Stimulated activated naive CD8-positive, alpha-beta T cell treated with anti-CD3 and anti-CD28 coated beads, Interleukin-15, amount 100 ng/mL, for 72 hours (primary cell): ENCODE measurements at regions not wholly inside any gene's neighbourhood (a gene's known extent, or its start where the extent isn't known, plus 50 kb on each side); places are given as distances from the start of the nearest gene placed in this dataset.

ENCODE experiments used
- ATAC-seq: fragments of 150-1000 bp; cut with Tn5 transposase; 2 replicates; pipeline ENCODE4 v1.10.0; 2021; ENCODE audit warnings: mild to moderate bottlenecking, moderate library complexity
- DNase-seq, 2 donors: peaks; one replicate each; pipeline ENCODE4 v3.0.0; 2021 to 2022
- H3K27ac Mint-ChIP-seq, 2 donors: one replicate each; pipeline ENCODE4 v1.8.0; 2022; ENCODE audit warnings: mild to moderate bottlenecking in 2 of 2, mixed read lengths in 2 of 2, moderate library complexity in 2 of 2
- H3K27me3 Mint-ChIP-seq: one replicate; pipeline ENCODE4 v1.8.0; 2022; ENCODE audit warnings: mixed read lengths
- H3K4me1 Mint-ChIP-seq: one replicate; pipeline ENCODE4 v1.8.0; 2022; ENCODE audit warnings: mild to moderate bottlenecking, mixed read lengths
- H3K4me3 Mint-ChIP-seq, 2 donors: one replicate each; pipeline ENCODE4 v1.8.0; 2022; ENCODE audit warnings: mild to moderate bottlenecking in 2 of 2, mixed read lengths in 2 of 2, moderate library complexity in 1 of 2
- H3K9me3 Mint-ChIP-seq, 2 donors: one replicate each; pipeline ENCODE4 v1.8.0; 2022; ENCODE audit warnings: mixed read lengths in 2 of 2

DNA sequence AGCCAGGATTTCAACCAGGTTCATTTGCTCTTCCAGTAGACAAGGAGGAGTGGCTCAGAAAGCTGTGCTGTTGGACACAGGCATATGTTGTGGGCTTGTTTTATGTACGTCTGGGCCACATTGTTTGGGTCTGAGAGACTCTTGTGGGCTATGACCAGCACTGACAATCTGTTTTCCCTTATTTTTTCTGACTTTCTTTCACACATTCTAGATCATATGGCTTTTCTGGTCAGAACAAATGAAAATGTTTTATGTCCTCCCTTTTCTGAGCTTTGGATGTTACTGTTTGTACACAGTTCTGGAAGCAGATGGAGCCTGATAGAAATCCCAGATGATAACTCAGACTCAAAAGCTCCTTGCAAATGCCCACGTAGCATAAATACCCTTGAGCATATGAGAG is 85.8 kb upstream of the RGMA start:
- DNase-seq (no peak), ATAC-seq (no peak)
- no peak overlapping the region for H3K4me3 Mint-ChIP-seq
- peaks cover 0 to 9% of the 10 kb centered on the region in 2 donors for H3K9me3 Mint-ChIP-seq
- no peaks in the 10 kb centered on the region for H3K4me1 Mint-ChIP-seq
- H3K27me3 Mint-ChIP-seq: peaks cover 26% of the 10 kb centered on the region
- H3K27ac Mint-ChIP-seq: no peak overlapping the region

DNA sequence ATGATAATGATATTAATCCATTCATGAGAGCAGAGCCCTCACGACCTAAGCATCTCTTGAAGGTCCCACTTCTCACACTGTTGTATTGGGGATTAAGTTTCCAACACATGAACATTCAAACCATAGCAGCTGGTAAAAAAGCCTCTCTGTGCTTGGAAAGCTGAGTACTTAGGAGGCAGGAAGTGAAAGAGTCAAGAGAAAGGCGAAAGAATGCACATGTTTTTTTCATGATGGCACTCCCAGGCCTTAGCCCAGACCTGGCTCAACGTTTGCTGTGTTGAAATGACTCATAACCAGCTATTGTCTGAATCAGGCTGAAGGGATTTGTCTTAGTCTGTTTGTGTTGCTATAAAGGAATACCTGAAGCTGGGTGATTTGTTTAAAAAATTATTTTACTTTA is 84.4 kb upstream of the RGMA start:
- Mint-ChIP-seq H3K4me1 (no peaks in the 10 kb centered on the region), H3K27me3 (peaks cover 32% of the 10 kb centered on the region), H3K9me3 (peaks cover 0 to 9% of the 10 kb centered on the region in 2 donors), H3K4me3 (no peak overlapping the region), H3K27ac (no peak overlapping the region)
- DNase-seq (no peak), ATAC-seq (no peak)

DNA sequence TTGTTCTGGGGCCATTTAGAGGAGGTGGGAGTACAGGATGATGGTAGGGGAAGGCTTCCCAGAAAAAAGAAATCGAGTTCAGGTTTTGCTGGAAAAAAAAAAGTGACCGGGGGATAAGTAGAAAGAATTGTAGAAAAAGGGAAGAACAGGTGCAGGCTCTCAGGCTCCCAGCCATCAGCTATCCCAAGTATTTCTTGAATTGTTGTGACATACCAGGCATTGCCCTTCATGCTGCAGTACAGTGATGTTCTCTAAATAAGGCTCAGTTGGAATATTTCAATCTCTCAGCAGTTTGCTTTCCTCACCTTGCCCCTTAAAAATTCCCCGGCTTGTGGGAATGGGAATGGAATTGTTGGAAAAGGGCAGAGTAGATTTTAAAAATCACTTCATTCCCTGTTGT is 82.5 kb upstream of the RGMA start:
- H3K9me3 Mint-ChIP-seq: peaks cover 0 to 9% of the 10 kb centered on the region in 2 donors
- H3K27ac Mint-ChIP-seq: no peak overlapping the region
- no peaks in the 10 kb centered on the region for H3K4me1 Mint-ChIP-seq
- ATAC-seq (no peak), DNase-seq (no peak)
- no peak overlapping the region for H3K4me3 Mint-ChIP-seq
- H3K27me3 Mint-ChIP-seq: peaks cover 47% of the 10 kb centered on the region

DNA sequence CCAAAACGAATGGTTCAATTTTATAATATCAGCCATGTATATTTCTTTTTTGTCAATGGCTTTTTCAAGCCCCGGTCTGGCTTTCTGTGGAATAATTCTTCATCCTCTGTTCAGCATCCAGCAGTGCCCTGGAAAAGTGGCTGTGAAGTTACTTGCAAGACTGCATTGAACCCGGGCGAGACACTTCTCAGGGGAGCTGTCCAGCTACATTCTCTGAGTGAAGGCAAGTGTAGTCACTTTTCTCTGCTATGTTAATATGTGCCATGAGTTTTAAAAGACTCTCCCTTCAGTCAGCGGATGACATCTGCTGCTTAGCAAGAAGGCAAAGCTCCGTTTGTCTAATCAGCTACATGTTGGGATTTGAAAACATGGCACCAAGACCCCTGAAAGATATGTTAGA is 81.3 kb upstream of the RGMA start:
- H3K4me3 Mint-ChIP-seq: no peak overlapping the region
- H3K4me1 Mint-ChIP-seq: no peaks in the 10 kb centered on the region
- DNase-seq (no peak), ATAC-seq (no peak)
- peaks cover 48% of the 10 kb centered on the region for H3K27me3 Mint-ChIP-seq
- no peak overlapping the region for H3K27ac Mint-ChIP-seq
- H3K9me3 Mint-ChIP-seq: peaks cover 0 to 9% of the 10 kb centered on the region in 2 donors

DNA sequence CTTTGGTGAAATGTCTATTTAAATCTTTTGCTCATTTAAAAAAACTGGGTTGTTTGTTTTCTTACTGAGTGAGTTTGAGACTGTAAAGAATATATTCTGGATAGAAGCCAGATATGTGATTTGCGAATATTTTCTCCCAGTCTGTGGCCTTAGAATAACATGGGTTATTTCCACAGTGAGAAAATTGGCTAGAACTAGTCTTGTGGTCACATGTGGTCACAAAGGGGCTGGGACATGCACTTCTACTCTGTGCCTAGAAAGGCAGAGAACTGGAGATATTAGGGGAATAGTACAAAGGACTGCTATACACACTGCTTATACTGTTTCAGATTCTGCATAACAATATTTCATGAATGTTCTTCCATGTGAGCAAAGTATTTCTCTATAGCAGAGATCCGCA is 79.9 kb upstream of the RGMA start:
- ATAC-seq (no peak), DNase-seq (no peak)
- no peak overlapping the region for H3K27ac Mint-ChIP-seq
- peaks cover 0 to 3% of the 10 kb centered on the region in 2 donors for H3K9me3 Mint-ChIP-seq
- H3K27me3 Mint-ChIP-seq: peaks cover 42% of the 10 kb centered on the region
- no peak overlapping the region for H3K4me3 Mint-ChIP-seq
- peaks cover 7% of the 10 kb centered on the region for H3K4me1 Mint-ChIP-seq

DNA sequence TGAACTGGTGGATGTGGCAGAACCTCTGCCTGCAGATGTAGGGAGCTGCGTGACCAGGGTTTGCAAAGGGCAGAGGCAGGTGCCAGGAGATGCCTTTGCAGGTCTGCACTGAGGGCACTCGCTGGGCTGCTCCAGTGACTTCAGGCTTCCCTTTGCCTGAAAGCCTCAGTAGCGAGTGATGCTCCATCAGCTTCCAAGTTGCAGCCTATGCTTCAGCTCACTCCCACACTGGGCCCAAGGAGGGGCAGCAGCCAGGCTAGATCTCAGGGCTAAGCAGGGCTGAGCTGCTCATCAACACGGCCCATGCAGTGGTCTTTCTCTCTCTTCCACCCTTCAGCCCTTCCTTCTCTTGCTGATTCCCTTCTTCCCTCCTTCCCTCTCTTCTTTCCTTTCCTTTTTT is 78.3 kb upstream of the RGMA start:
- Mint-ChIP-seq H3K4me3 (no peak overlapping the region), H3K4me1 (peaks cover 7% of the 10 kb centered on the region), H3K9me3 (no peaks in the 10 kb centered on the region), H3K27ac (no peak overlapping the region), H3K27me3 (peaks cover 42% of the 10 kb centered on the region)
- DNase-seq (no peak), ATAC-seq (no peak)

DNA sequence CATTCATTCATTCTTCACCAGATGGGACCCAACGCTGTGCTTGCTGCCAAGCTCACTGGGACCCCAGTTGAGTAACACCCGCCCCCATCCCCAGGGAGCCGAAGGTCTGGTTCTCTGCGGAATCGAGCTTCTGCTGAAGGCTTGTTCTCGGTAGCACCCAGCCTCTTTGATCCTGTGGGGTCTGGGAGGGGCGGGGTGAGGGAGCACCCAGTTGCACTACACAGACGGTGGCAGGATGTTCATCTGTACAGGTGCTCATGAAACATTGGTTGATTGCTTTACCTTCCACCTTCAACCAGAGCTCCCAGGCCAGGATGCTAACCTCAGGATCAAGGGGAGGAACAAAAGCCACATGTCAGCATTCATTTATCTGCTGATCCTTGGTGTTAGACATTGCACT is 77.7 kb upstream of the RGMA start:
- H3K4me3 Mint-ChIP-seq: no peak overlapping the region
- peaks cover 7% of the 10 kb centered on the region for H3K4me1 Mint-ChIP-seq
- DNase-seq (no peak), ATAC-seq (no peak)
- H3K27ac Mint-ChIP-seq: no peak overlapping the region
- H3K9me3 Mint-ChIP-seq: no peaks in the 10 kb centered on the region
- peaks cover 42% of the 10 kb centered on the region for H3K27me3 Mint-ChIP-seq

DNA sequence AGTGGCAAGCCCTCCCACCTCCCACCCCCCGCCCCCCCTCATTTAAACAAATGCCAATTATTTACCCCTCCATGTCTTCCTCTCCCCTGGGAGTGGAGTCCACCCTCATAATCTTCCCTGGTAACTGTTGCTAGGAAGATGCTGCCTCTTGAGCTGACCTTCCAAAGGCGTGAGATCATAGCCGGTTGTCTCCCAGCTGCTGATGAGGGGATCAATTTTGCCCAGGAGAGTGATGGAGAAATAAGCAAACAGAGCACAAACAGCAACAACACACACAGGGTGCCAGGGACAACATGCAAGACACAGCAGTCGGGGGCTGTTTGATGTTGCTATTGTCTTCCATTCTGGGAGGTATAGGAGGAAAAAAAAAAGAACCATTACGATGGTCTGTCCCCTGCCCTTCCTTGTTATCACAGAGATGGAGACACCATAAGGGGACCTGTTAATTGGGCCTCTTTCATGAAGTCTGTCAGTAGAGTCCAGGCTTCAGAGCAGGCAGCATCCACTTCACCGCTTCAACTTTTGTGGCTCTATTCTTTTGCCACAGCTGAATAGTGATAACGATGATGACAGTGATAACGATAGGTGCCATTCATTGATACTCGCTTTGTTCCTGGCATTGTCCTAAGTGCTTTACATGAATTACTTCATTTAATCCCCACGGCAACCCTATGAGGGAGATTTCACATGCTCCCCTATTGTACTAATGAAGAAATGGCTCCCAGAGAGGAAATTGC is 76.9 kb upstream of the RGMA start:
- H3K9me3 Mint-ChIP-seq: no peaks in the 10 kb centered on the region
- no peak overlapping the region for H3K27ac Mint-ChIP-seq
- ATAC-seq (no peak), DNase-seq (no peak)
- no peak overlapping the region for H3K4me3 Mint-ChIP-seq
- peaks cover 7% of the 10 kb centered on the region for H3K4me1 Mint-ChIP-seq
- peaks cover 34% of the 10 kb centered on the region for H3K27me3 Mint-ChIP-seq

DNA sequence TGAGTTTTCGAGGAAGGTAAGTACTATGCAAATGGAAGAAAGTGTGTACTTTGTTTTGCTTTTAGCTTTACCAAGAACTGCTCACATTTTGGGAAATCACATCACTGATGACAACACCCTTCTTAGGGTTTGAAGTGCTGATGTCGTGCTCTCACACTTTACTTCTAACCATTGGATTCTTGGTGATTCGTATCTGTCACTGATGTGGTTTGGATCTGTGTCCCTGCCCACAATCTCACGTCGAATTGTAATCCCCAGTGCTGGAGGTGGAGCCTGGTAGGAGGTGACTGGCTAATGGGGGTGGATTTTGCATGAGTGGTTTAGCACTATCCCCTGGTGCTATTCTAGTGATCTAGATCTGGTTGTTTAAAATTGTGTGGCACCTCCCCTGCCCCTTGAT is 75.4 kb upstream of the RGMA start:
- Mint-ChIP-seq H3K27me3 (peaks cover 27% of the 10 kb centered on the region), H3K4me1 (peaks cover 7% of the 10 kb centered on the region), H3K4me3 (no peak overlapping the region), H3K27ac (peak overlapping the region in 1 of 2 donors; percentile 68), H3K9me3 (no peaks in the 10 kb centered on the region)
- ATAC-seq: peak; percentile 67
- DNase-seq: peak in 1 of 2 donors; percentile 23

DNA sequence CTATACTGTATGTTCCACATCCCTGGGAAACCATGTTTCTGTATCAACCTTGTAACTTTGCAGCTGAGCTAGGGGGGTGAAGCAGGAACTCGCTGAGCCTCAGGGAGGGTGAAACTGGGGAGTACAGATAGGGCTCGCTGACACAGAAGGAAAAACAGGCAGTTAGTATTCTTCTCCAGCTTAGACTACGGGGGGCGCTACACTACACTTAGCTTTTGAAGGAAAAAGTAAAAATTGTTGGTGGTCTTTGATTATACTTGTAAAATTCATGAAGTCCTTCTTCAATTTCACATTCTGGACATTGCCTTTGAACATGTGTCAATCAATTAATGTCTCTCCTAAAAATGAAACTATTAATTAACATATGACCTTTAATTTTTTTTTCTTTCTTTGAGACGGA is 73.5 kb upstream of the RGMA start:
- Mint-ChIP-seq H3K4me1 (peaks cover 7% of the 10 kb centered on the region), H3K27ac (no peak overlapping the region), H3K27me3 (peaks cover 15% of the 10 kb centered on the region), H3K4me3 (no peak overlapping the region), H3K9me3 (no peaks in the 10 kb centered on the region)
- DNase-seq (no peak), ATAC-seq (no peak)

DNA sequence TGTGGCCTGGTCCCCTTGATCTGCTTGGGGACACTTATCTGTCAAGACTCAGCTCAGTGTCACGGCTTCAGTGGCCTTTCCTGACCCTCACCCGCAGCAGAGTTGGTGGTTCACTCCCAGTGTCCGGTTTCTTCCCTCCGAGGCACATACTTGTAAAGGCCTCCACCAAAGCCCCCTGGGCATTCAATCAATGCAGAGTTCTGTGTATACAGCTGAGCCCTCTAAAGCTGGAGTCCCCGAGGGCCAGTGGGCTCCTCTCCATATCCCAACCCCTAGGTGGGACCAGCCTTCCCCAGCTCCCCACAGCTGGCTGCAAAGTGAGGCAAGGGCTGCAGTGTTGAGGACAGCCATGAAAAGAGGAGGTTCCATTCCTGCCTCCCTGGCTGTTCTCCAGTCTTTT is 70.9 kb upstream of the RGMA start:
- no peak for DNase-seq
- peaks cover 7% of the 10 kb centered on the region for H3K4me1 Mint-ChIP-seq
- H3K27me3 Mint-ChIP-seq: no peaks in the 10 kb centered on the region
- ATAC-seq: no peak
- no peaks in the 10 kb centered on the region for H3K9me3 Mint-ChIP-seq
- H3K27ac Mint-ChIP-seq: peak overlapping the region in 1 of 2 donors; percentile 14
- no peak overlapping the region for H3K4me3 Mint-ChIP-seq

DNA sequence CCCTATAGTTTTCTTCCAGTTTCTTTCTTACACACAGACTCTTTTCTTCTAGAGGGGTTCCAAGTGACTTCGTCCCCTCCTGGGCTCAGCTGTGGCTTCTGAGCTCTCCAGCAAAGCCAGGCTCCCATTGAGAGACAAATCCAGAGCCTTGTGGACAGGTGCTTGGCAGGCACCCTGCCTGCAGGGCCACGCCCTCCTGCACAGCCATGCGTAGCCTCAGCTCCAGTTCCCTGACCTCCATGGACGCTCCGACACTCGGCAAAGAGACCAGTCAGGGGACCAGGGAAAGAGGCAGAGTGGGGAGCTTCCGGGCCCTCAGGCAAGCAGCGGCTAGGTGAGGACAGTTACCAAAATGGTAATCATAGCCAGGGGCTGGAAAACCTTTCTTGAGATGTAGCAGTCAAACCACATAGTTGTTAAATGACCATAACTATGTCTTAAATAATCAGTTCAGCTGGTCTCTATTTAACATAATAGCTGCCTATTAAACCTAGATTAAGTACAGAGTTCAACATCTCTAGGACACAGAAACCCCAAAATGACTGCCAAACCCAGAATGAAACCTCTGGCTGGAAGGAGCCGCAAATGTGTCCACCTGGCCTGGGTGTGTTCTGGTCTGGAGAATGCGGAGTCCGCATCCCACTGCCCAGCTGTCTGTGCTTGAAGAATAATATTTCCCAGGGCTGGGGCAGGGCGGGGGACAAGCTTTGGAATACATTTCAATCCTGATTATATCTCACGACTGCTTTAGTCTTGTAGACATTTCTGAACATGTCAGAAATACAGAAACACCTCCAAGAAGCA is 69.3 kb upstream of the RGMA start:
- Mint-ChIP-seq H3K27me3 (peaks cover 2% of the 10 kb centered on the region), H3K27ac (no peak overlapping the region), H3K4me3 (no peak overlapping the region), H3K4me1 (peaks cover under 1% of the 10 kb centered on the region), H3K9me3 (no peaks in the 10 kb centered on the region)
- no peak for DNase-seq
- ATAC-seq: no peak

DNA sequence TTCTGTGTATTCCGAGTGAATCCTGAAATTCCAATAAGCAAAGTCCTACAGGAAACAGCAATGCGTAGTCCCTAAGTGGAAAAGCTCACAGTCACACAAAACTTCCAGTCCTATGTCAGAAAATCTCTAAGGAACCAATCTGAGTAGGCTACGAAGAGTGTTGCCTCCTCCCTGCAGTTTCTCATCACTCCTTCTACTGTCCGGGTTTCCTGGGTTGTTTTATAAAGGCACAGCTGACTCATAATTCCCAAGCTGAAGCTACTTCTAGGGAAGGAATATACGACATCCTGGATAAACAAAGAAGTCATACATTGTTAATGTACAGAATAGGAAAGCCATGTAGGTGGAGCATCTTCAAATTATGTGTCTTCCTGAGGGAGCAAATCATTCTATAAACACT is 65.7 kb upstream of the RGMA start:
- DNase-seq (no peak), ATAC-seq (no peak)
- no peaks in the 10 kb centered on the region for H3K9me3 Mint-ChIP-seq
- H3K27ac Mint-ChIP-seq: no peak overlapping the region
- H3K4me3 Mint-ChIP-seq: no peak overlapping the region
- peaks cover 16% of the 10 kb centered on the region for H3K4me1 Mint-ChIP-seq
- peaks cover 8% of the 10 kb centered on the region for H3K27me3 Mint-ChIP-seq

DNA sequence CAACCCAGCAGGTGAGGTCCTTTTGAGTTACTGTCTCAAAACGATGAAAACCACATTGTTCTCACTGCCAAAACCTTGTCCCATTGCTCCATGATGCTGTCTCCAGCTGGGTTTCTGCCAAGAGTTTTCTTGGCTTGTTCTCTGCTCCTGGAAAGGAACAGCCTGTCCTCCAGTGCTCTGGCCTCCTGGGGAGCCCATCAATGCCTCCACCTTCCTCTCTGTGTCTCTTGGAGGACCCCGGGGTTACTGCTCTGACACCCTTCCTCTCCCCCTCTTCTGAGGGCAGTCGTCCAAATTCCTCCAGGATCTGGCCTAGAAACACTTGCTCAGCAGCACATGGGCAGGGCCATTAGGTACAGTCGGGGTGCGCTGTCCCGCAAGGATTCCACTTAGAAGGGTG is 63.9 kb upstream of the RGMA start:
- peaks cover 8% of the 10 kb centered on the region for H3K27me3 Mint-ChIP-seq

DNA sequence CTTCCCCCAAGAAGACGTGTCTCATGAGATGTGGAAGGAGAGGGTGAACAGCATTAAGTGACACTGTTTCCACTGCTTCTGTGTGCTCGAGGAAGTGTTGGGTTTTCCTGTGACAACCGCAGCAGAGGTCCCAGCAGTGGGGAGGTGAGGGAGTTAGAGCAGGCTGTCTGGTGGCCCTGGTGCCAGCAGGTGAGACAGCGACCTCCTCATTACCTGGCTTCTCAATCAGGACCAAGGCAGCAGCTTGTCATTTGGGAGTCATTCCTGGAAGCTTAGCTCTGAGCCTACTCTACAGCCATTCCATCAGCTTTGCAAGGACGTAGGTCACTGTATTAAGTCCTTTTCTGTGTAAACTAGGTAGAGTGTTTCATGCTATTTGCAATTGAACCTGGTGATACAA is 63.3 kb upstream of the RGMA start:
- Mint-ChIP-seq H3K4me3 (no peak overlapping the region), H3K27ac (no peak overlapping the region), H3K9me3 (no peaks in the 10 kb centered on the region), H3K27me3 (peaks cover 8% of the 10 kb centered on the region), H3K4me1 (peaks cover 16% of the 10 kb centered on the region)
- ATAC-seq: no peak
- no peak for DNase-seq

More for the DNA sequence above, 63.9 kb upstream of the RGMA start:
- H3K27ac Mint-ChIP-seq: no peak overlapping the region
- DNase-seq (no peak), ATAC-seq (no peak)
- H3K4me3 Mint-ChIP-seq: no peak overlapping the region
- peaks cover 16% of the 10 kb centered on the region for H3K4me1 Mint-ChIP-seq
- H3K9me3 Mint-ChIP-seq: no peaks in the 10 kb centered on the region
